WTC11 (cell line): ENCODE measurements at regions not wholly inside any gene's neighbourhood (a gene's known extent, or its start where the extent isn't known, plus 50 kb on each side); places are given as distances from the start of the nearest gene placed in this dataset.

Experiments used
- ATF3 ChIP-seq: sonication (generic); formaldehyde crosslinking; conservative IDR thresholded peaks from 2 replicates; pipeline ENCODE4 v1.8.1; 2022; ENCODE audit warnings: mild to moderate bottlenecking, missing genetic modification reagents
- CREB1 ChIP-seq: sonication (generic); formaldehyde crosslinking; IDR thresholded peaks from 2 replicates; pipeline ENCODE4 v1.8.0; 2023; ENCODE audit warnings: mild to moderate bottlenecking, missing genetic modification reagents
- E2F4 ChIP-seq: sonication (generic); formaldehyde crosslinking; IDR thresholded peaks from 2 replicates; pipeline ENCODE4 v1.8.1; 2022; ENCODE audit warnings: low read depth, mild to moderate bottlenecking, moderate library complexity, missing genetic modification reagents, borderline replicate concordance
- ESRRA ChIP-seq: sonication (generic); formaldehyde crosslinking; IDR thresholded peaks from 2 replicates; pipeline ENCODE4 v1.8.1; 2022; ENCODE audit warnings: mild to moderate bottlenecking, missing genetic modification reagents, borderline replicate concordance
- FOXP4 ChIP-seq: sonication (generic); formaldehyde crosslinking; IDR thresholded peaks from 2 replicates; pipeline ENCODE4 v1.8.0; 2022; ENCODE audit warnings: mild to moderate bottlenecking, missing genetic modification reagents
- MYBL2 ChIP-seq: sonication (generic); formaldehyde crosslinking; IDR thresholded peaks from 2 replicates; pipeline ENCODE4 v1.8.1; 2023; ENCODE audit warnings: mild to moderate bottlenecking, moderate library complexity, missing genetic modification reagents
- NFYB ChIP-seq: sonication (generic); formaldehyde crosslinking; conservative IDR thresholded peaks from 2 replicates; pipeline ENCODE4 v1.8.0; 2022; ENCODE audit warnings: low read depth, missing genetic modification reagents
- PRRX2 ChIP-seq: fragments of 250-450 bp; sonication (Bioruptor Pico); IDR thresholded peaks from 2 replicates; pipeline ENCODE4 v1.8.0; 2021; ENCODE audit warnings: mild to moderate bottlenecking
- USF2 ChIP-seq: sonication (generic); formaldehyde crosslinking; IDR thresholded peaks from 2 replicates; pipeline ENCODE4 v1.8.1; 2023; ENCODE audit warnings: mild to moderate bottlenecking, missing genetic modification reagents, moderate library complexity
- TF ChIP-seq, protein P1 (sequence below): sonication (generic); formaldehyde crosslinking; IDR thresholded peaks from 2 replicates; pipeline ENCODE4 v1.8.1; 2023; ENCODE audit warnings: mild to moderate bottlenecking, missing genetic modification reagents
- TF ChIP-seq, protein P2 (sequence below): fragments of 200-600 bp; IDR thresholded peaks from 2 replicates; pipeline ENCODE4 v1.8.0; 2022; ENCODE audit warnings: antibody characterized with exemption

GRCh38 chr7:85940798-85941197 lies 702.9 kb upstream of the GRM3 start:
- TF ChIP-seq, protein P1, sequence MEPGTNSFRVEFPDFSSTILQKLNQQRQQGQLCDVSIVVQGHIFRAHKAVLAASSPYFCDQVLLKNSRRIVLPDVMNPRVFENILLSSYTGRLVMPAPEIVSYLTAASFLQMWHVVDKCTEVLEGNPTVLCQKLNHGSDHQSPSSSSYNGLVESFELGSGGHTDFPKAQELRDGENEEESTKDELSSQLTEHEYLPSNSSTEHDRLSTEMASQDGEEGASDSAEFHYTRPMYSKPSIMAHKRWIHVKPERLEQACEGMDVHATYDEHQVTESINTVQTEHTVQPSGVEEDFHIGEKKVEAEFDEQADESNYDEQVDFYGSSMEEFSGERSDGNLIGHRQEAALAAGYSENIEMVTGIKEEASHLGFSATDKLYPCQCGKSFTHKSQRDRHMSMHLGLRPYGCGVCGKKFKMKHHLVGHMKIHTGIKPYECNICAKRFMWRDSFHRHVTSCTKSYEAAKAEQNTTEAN (CRISPR knock-in tag), result no peak
- TF ChIP-seq ATF3 (CRISPR knock-in tag) (no peak), E2F4 (CRISPR knock-in tag) (no peak), CREB1 (CRISPR knock-in tag) (no peak), MYBL2 (CRISPR knock-in tag) (no peak), USF2 (CRISPR knock-in tag) (no peak), NFYB (CRISPR knock-in tag) (no peak), FOXP4 (CRISPR knock-in tag) (no peak), PRRX2 (CRISPR knock-in tag) (no peak), ESRRA (no peak)
- TF ChIP-seq, protein P2, sequence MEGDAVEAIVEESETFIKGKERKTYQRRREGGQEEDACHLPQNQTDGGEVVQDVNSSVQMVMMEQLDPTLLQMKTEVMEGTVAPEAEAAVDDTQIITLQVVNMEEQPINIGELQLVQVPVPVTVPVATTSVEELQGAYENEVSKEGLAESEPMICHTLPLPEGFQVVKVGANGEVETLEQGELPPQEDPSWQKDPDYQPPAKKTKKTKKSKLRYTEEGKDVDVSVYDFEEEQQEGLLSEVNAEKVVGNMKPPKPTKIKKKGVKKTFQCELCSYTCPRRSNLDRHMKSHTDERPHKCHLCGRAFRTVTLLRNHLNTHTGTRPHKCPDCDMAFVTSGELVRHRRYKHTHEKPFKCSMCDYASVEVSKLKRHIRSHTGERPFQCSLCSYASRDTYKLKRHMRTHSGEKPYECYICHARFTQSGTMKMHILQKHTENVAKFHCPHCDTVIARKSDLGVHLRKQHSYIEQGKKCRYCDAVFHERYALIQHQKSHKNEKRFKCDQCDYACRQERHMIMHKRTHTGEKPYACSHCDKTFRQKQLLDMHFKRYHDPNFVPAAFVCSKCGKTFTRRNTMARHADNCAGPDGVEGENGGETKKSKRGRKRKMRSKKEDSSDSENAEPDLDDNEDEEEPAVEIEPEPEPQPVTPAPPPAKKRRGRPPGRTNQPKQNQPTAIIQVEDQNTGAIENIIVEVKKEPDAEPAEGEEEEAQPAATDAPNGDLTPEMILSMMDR, result no peak
